Fibroblast of lung (primary cell): ENCODE measurements at regions not wholly inside any gene's neighbourhood (a gene's known extent, or its start where the extent isn't known, plus 50 kb on each side); places are given as distances from the start of the nearest gene placed in this dataset.

Source experiments
- DNase-seq, 2 donors: peaks; one replicate each; pipeline versions ENCODE4 v3.0.0 to v3.0.0-alpha.2; 2010; ENCODE audit warnings: low read depth in 2 of 2
- H2AFZ ChIP-seq: 2 replicates; pipeline ENCODE4 v1.5.1; 2012; ENCODE audit warnings: low read length, control low read depth, inconsistent platforms
- H3K27ac ChIP-seq: 2 replicates; pipeline ENCODE4 v1.5.1; 2011; ENCODE audit warnings: low read length, control low read depth; ENCODE audit not compliant: insufficient read depth
- H3K27me3 ChIP-seq: 2 replicates; pipeline ENCODE4 v1.5.1; 2011; ENCODE audit warnings: mild to moderate bottlenecking, low read length; ENCODE audit not compliant: control insufficient read depth, insufficient read depth
- H3K36me3 ChIP-seq: 2 replicates; pipeline ENCODE4 v1.5.1; 2011; ENCODE audit warnings: low read length; ENCODE audit not compliant: control insufficient read depth, insufficient read depth
- H3K4me1 ChIP-seq: 2 replicates; pipeline ENCODE4 v1.5.1; 2011; ENCODE audit warnings: low read length; ENCODE audit not compliant: control insufficient read depth, insufficient read depth; ENCODE audit errors: extremely low read depth
- H3K4me2 ChIP-seq: 2 replicates; pipeline ENCODE4 v1.5.1; 2011; ENCODE audit warnings: low read length, control low read depth; ENCODE audit not compliant: insufficient read depth; ENCODE audit errors: extremely low read depth
- H3K4me3 ChIP-seq, 4 experiments: fragments of 200-600 bp in 1 of 4; sonication (generic) in 1 of 4; replicated peaks in 1 of 4; 2 replicates each; pipeline ENCODE4 v1.5.1; 2011 to 2016; ENCODE audit warnings: low read length in 4 of 4, low read depth in 3 of 4, mild to moderate bottlenecking in 3 of 4, control low read depth in 2 of 4, inconsistent platforms in 1 of 4, mixed read lengths in 1 of 4; ENCODE audit not compliant: insufficient read depth in 1 of 4; ENCODE audit errors: control extremely low read depth in 1 of 4
- H3K79me2 ChIP-seq: 2 replicates; pipeline ENCODE4 v1.5.1; 2012; ENCODE audit warnings: mild to moderate bottlenecking, low read length, inconsistent platforms; ENCODE audit not compliant: control insufficient read depth, insufficient read depth
- H3K9ac ChIP-seq: 2 replicates; pipeline ENCODE4 v1.5.1; 2011; ENCODE audit warnings: mild to moderate bottlenecking, low read length, control low read depth; ENCODE audit not compliant: insufficient read depth
- H3K9me3 ChIP-seq: 2 replicates; pipeline ENCODE4 v1.5.1; 2012; ENCODE audit warnings: low read depth, low read length; ENCODE audit not compliant: control insufficient read depth, insufficient read depth
- H4K20me1 ChIP-seq: 2 replicates; pipeline ENCODE4 v1.5.1; 2011; ENCODE audit warnings: low read length; ENCODE audit not compliant: control insufficient read depth, insufficient read depth; ENCODE audit errors: extremely low read depth
- EZH2 ChIP-seq: IDR thresholded peaks from 2 replicates; pipeline ENCODE4 v1.5.1; 2012; ENCODE audit warnings: low read length, control low read depth, mild to moderate bottlenecking; ENCODE audit errors: missing control alignments
- TF ChIP-seq, protein P1 (sequence below), 2 donors: IDR thresholded peaks in 1 of 2; conservative IDR thresholded peaks in 1 of 2; 1 replicate in 1 of 2; 2 replicates in 1 of 2; pipeline ENCODE4 v1.5.1; 2011 to 2012; ENCODE audit warnings: low read length in 2 of 2, control low read depth in 1 of 2, inconsistent platforms in 1 of 2, low read depth in 1 of 2, mild to moderate bottlenecking in 1 of 2

DNA sequence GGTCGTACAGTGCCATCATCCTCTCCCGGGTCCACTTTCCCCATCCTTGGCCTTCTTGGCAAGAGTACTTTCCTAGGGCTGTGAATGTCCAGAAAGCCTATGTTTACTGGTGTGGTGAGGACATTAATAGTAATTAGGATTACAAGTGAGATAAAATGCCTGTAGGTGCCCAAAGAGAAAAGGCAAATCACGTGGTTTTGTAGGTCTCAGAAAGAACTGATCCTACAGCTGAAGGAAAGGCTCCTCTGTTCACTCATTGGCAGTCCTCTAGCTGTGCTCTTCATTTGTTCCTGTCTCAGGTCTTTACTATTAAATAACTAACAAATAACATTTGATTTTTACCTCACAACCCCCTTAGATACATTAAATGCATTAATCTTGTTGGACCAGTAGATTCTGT lies 220.1 kb upstream of the CBLB start:
- Histone ChIP-seq H3K27me3 (no peaks in the 10 kb centered on the region), H3K9ac (no peak overlapping the region), H3K4me3 (no peak overlapping the region), H3K36me3 (no peaks in the 10 kb centered on the region), H3K27ac (no peak overlapping the region), H3K4me2 (no peak overlapping the region), H3K9me3 (no peaks in the 10 kb centered on the region), H4K20me1 (no peaks in the 10 kb centered on the region), H2AFZ (no peak overlapping the region), H3K79me2 (no peaks in the 10 kb centered on the region), H3K4me1 (no peaks in the 10 kb centered on the region)
- DNase-seq, result no peak
- no peak for TF ChIP-seq EZH2
- TF ChIP-seq, protein P1, sequence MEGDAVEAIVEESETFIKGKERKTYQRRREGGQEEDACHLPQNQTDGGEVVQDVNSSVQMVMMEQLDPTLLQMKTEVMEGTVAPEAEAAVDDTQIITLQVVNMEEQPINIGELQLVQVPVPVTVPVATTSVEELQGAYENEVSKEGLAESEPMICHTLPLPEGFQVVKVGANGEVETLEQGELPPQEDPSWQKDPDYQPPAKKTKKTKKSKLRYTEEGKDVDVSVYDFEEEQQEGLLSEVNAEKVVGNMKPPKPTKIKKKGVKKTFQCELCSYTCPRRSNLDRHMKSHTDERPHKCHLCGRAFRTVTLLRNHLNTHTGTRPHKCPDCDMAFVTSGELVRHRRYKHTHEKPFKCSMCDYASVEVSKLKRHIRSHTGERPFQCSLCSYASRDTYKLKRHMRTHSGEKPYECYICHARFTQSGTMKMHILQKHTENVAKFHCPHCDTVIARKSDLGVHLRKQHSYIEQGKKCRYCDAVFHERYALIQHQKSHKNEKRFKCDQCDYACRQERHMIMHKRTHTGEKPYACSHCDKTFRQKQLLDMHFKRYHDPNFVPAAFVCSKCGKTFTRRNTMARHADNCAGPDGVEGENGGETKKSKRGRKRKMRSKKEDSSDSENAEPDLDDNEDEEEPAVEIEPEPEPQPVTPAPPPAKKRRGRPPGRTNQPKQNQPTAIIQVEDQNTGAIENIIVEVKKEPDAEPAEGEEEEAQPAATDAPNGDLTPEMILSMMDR (conservative IDR thresholded peaks at IDR 0.05 in 1 of 2, IDR thresholded peaks at IDR 0.05 in 1 of 2; ENCODE audit: low read depth in 1 of 2, low read length in 2 of 2), result no peak

DNA sequence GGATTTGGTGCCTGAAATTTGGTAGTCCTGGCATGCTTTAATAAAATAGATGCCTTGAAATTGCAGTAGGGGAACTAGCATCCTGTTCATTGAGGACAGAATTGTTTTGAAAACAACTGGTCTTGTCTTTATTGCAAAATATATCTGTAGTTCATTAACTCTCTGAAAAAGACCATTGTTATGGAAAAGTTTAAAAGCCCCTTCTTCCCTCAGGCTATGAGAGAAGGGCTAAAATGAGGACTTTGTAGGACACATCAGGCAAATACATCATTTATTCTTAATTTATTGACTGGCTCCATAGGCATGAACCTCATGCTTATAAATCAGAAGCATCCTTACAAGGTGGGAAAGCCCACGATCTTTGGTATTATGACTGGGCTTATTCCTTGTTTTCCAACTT lies 221.0 kb upstream of the CBLB start:
- no peaks in the 10 kb centered on the region for H3K79me2 ChIP-seq
- no peak overlapping the region for H2AFZ ChIP-seq
- H3K27ac ChIP-seq, result no peak overlapping the region
- H3K4me2 ChIP-seq, result no peak overlapping the region
- no peaks in the 10 kb centered on the region for H3K4me1 ChIP-seq
- no peak for DNase-seq
- TF ChIP-seq, protein P1 (conservative IDR thresholded peaks at IDR 0.05 in 1 of 2, IDR thresholded peaks at IDR 0.05 in 1 of 2; ENCODE audit: low read depth in 1 of 2, low read length in 2 of 2), result no peak
- no peak for TF ChIP-seq EZH2
- H3K4me3 ChIP-seq, result no peak overlapping the region
- H4K20me1 ChIP-seq, result no peaks in the 10 kb centered on the region
- H3K27me3 ChIP-seq, result no peaks in the 10 kb centered on the region
- H3K9ac ChIP-seq, result no peak overlapping the region
- H3K36me3 ChIP-seq, result no peaks in the 10 kb centered on the region
- H3K9me3 ChIP-seq, result no peaks in the 10 kb centered on the region

DNA sequence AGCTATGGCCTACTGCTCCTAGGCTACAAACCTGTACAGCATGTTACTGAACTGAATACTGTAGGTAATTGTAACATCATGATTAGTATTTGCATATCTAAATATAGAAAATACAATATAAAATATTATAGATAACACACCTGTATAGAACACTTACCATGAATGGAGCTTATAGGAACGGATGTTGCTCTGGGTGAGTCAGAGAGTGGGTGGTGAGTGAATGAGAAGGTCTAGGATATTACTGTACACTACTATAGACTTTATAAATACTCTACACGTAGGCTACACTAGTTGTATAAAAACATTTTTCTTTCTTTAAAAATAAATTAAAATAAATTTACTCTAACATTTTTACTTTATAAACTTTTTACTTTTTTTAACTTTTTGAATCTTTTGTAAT lies 224.0 kb upstream of the CBLB start:
- TF ChIP-seq, protein P1 (conservative IDR thresholded peaks at IDR 0.05 in 1 of 2, IDR thresholded peaks at IDR 0.05 in 1 of 2; ENCODE audit: low read depth in 1 of 2, low read length in 2 of 2), result no peak
- DNase-seq, result no peak
- no peaks in the 10 kb centered on the region for H3K36me3 ChIP-seq
- no peak overlapping the region for H3K9ac ChIP-seq
- H3K27me3 ChIP-seq, result no peaks in the 10 kb centered on the region
- H3K27ac ChIP-seq, result no peak overlapping the region
- no peak overlapping the region for H3K4me3 ChIP-seq
- no peaks in the 10 kb centered on the region for H3K79me2 ChIP-seq
- no peak overlapping the region for H2AFZ ChIP-seq
- no peak overlapping the region for H3K4me2 ChIP-seq
- H4K20me1 ChIP-seq, result no peaks in the 10 kb centered on the region
- no peaks in the 10 kb centered on the region for H3K9me3 ChIP-seq
- H3K4me1 ChIP-seq, result peaks cover 5% of the 10 kb centered on the region
